ENCODE measurements at regions not wholly inside any gene's neighbourhood (a gene's known extent, or its start where the extent isn't known, plus 50 kb on each side); places are given as distances from the start of the nearest gene placed in this dataset.
A peak's percentile ranks its signal among the peaks of the same experiment; 100 is the strongest.

DNA sequence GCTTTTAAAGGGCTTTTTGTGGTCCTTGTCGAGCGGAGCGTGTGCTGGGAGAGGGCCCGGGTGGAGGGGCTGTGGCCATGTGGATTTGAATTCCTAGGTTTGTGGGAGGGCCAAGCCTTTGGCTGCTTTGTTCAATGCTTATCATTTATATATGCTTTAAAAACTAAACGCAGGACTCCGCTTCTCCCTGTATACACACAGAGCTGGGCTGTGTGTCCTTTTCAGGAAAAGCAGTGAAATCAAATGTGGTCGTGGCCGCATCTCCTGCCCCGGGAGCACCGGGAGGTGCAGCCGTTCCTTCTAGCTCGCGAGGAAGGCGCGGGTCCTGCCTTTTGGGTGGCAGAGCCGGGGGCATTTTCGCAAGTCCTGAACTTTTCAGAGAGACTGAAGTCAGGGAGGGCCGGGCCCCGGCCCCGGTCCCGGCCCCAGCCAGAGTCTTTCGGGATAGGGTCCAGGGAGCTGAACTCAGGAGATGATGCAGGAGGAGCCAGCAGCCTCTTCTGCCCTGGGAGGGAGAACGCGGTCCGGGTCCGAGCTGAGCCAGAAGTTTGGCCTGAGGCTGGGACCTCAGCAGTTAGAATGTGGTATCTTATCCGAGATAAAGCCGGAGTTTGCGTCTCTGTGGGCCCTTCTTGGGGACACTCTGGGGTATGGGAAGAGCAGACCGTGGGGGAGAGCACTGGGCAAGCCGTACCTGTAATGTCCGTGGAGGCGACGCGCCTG is 158.8 kb downstream of the C9orf152 start:
- H3K4me1 ChIP-seq (ENCODE audit: control insufficient read depth, insufficient read depth, low read length): peaks cover 3% of the 10 kb centered on the region
- H3K36me3 ChIP-seq (ENCODE audit: control insufficient read depth, insufficient read depth, low read length): no peaks in the 10 kb centered on the region
- no peak overlapping the region for H3K27ac ChIP-seq (ENCODE audit: insufficient read depth, low read depth, low read length, poor library complexity, severe bottlenecking)
- H3K27me3 ChIP-seq (ENCODE audit: control insufficient read depth, insufficient read depth, low read length, poor library complexity, severe bottlenecking): peaks cover 18% of the 10 kb centered on the region
- 1% methylated on average over 35 of the region's 35 CpGs for WGBS, 2 experiments
- H3K4me3 ChIP-seq (ENCODE audit: insufficient read depth, low read depth, low read length): peak overlapping the region; percentile 65
- H3K9me3 ChIP-seq (ENCODE audit: control insufficient read depth, low read length): no peaks in the 10 kb centered on the region

DNA sequence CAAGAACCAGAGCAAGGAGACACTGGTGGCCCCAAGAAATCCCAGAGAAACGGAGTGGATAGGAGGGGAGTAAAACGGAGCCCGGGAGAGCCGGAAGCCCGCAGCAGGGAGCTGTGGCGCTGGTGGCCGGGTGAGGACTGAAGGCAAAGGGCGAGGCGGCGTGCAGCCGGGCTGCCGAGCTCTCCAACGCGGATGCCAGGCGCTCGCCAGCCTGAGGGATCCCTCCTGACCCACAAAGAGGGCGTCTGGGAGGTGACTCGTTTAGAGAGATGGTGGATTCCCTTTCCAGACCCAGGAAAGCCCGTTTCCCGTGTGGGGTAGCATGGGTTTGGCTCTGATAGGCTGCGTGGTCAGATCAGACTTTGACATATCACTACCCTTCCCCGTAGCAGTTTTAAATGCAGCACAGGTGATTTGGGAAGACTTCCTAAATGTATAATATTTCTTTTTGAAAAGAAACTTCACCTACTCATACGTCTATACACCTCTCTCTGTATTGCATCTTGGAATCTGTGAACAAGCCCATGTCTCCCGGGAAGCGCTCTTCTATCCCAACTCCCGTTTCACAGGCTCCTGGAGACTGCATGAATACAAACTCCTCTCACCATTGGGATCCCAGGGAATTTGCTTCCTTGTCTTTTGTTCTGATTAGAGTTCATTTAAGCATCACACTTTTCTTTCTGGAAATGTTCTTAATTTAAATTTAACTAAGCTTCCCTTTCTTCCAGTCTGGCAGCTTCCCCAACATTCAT is 158.1 kb downstream of the C9orf152 start:
- H3K27me3 ChIP-seq (ENCODE audit: control insufficient read depth, insufficient read depth, low read length, poor library complexity, severe bottlenecking): peaks cover 18% of the 10 kb centered on the region
- WGBS, 2 experiments: 0 to 1% methylated on average over 25 of the region's 26 CpGs
- peaks cover 3% of the 10 kb centered on the region for H3K4me1 ChIP-seq (ENCODE audit: control insufficient read depth, insufficient read depth, low read length)
- peak overlapping the region; percentile 65 for H3K4me3 ChIP-seq (ENCODE audit: insufficient read depth, low read depth, low read length)
- H3K36me3 ChIP-seq (ENCODE audit: control insufficient read depth, insufficient read depth, low read length): no peaks in the 10 kb centered on the region
- H3K27ac ChIP-seq (ENCODE audit: insufficient read depth, low read depth, low read length, poor library complexity, severe bottlenecking): no peak overlapping the region
- H3K9me3 ChIP-seq (ENCODE audit: control insufficient read depth, low read length): no peaks in the 10 kb centered on the region

DNA sequence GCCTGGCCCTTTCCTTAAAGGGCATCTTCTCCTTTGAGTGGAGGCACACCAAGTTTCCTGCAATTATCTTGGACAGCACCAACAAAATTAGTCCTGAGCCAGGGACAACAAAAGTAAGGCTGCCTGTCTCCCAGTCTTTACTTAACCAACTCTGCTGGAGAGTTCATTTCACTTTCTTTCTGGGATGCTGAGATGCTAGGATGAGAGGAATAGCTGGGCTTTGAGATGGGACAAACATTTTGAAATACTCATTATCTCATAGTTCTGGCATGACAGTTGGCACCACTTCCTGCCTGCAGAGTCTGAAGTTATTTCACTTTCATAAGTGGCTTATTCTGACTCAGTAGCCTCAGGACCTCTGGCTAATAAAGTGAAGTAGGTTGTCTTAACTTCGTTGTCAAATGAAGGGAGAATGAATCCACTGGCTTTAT is 157.0 kb downstream of the C9orf152 start:
- H3K4me3 ChIP-seq (ENCODE audit: insufficient read depth, low read depth, low read length): no peak overlapping the region
- H3K27ac ChIP-seq (ENCODE audit: insufficient read depth, low read depth, low read length, poor library complexity, severe bottlenecking): no peak overlapping the region
- WGBS, 2 experiments: 67 to 86% methylated on average over 1 of the region's 1 CpG
- peaks cover 3% of the 10 kb centered on the region for H3K4me1 ChIP-seq (ENCODE audit: control insufficient read depth, insufficient read depth, low read length)
- no peaks in the 10 kb centered on the region for H3K36me3 ChIP-seq (ENCODE audit: control insufficient read depth, insufficient read depth, low read length)
- H3K27me3 ChIP-seq (ENCODE audit: control insufficient read depth, insufficient read depth, low read length, poor library complexity, severe bottlenecking): peaks cover 18% of the 10 kb centered on the region
- no peaks in the 10 kb centered on the region for H3K9me3 ChIP-seq (ENCODE audit: control insufficient read depth, low read length)

DNA sequence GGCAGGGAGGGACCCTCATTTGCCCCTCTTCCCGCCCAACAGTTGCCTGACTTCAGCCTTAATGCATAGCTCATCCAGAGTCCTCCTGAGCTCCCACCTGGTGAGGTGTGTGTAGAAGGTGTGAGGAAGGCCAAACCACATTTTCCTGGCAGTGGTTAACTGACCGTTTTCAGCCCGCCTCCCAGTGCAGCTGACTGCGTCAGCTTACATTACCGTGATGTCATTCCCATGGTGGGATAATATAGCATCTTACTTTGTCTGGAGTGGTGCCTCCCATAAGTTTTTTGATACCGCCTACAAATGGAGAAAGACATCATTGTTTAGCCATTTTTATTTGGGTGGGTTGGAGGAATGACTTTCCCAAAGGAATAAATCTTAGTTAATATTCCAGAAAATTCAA is 151.9 kb downstream of the C9orf152 start:
- no peaks in the 10 kb centered on the region for H3K36me3 ChIP-seq (ENCODE audit: control insufficient read depth, insufficient read depth, low read length)

DNA sequence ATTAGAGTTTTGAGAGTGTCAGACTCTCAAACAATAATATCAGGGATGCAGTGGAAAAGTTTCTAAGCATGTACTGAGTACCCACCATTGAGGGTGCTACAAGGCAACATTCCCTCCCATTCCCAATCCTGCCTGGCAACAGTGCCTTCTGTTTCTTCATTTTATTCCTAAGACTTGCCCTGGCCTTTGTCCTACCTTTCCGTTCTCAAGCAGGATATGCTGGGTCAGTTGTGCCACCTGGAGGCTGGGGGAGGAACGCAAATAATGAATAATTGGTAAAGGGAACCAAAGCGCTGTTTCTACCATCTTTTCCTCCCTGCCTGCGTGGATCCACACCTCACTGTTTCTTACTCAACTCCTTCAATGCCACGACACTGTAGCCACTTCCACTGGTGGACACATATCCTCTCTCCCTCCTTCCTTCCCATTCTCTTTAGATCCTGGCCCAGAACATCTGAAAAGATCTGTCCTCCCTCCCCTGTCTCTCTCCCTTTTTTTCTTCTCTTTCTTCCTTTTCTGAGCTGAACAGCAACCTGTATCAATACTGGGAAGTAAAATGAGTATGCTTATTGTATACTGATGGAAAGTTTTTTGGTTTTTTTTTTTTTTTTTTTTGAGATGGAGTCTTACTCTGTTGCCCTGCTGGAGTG is 149.5 kb downstream of the C9orf152 start:
- H3K36me3 ChIP-seq (ENCODE audit: control insufficient read depth, insufficient read depth, low read length): no peaks in the 10 kb centered on the region
- WGBS, 2 experiments: 41 to 42% methylated on average over 5 of the region's 5 CpGs
- no peaks in the 10 kb centered on the region for H3K9me3 ChIP-seq (ENCODE audit: control insufficient read depth, low read length)
- H3K4me3 ChIP-seq (ENCODE audit: insufficient read depth, low read depth, low read length): no peak overlapping the region
- H3K27me3 ChIP-seq (ENCODE audit: control insufficient read depth, insufficient read depth, low read length, poor library complexity, severe bottlenecking): no peaks in the 10 kb centered on the region
- no peak overlapping the region for H3K27ac ChIP-seq (ENCODE audit: insufficient read depth, low read depth, low read length, poor library complexity, severe bottlenecking)
- no peaks in the 10 kb centered on the region for H3K4me1 ChIP-seq (ENCODE audit: control insufficient read depth, insufficient read depth, low read length)

More for the DNA sequence above, 151.9 kb downstream of the C9orf152 start:
- Histone ChIP-seq H3K27me3 (ENCODE audit: control insufficient read depth, insufficient read depth, low read length, poor library complexity, severe bottlenecking) (no peaks in the 10 kb centered on the region), H3K27ac (ENCODE audit: insufficient read depth, low read depth, low read length, poor library complexity, severe bottlenecking) (no peak overlapping the region), H3K4me1 (ENCODE audit: control insufficient read depth, insufficient read depth, low read length) (no peaks in the 10 kb centered on the region), H3K4me3 (ENCODE audit: insufficient read depth, low read depth, low read length) (no peak overlapping the region), H3K9me3 (ENCODE audit: control insufficient read depth, low read length) (no peaks in the 10 kb centered on the region)
- 92 to 93% methylated on average over 6 of the region's 6 CpGs for WGBS, 2 experiments

- Histone ChIP-seq H3K4me1 (ENCODE audit: control insufficient read depth, insufficient read depth, low read length) (no peaks in the 10 kb centered on the region), H3K27me3 (ENCODE audit: control insufficient read depth, insufficient read depth, low read length, poor library complexity, severe bottlenecking) (no peaks in the 10 kb centered on the region), H3K27ac (ENCODE audit: insufficient read depth, low read depth, low read length, poor library complexity, severe bottlenecking) (no peak overlapping the region), H3K4me3 (ENCODE audit: insufficient read depth, low read depth, low read length) (no peak overlapping the region), H3K36me3 (ENCODE audit: control insufficient read depth, insufficient read depth, low read length) (no peaks in the 10 kb centered on the region), H3K9me3 (ENCODE audit: control insufficient read depth, low read length) (no peaks in the 10 kb centered on the region)
- 100% methylated on average over 1 of the region's 1 CpG for WGBS, 2 experiments
Measured at GRCh38 chr9:110059461-110059860, 148.5 kb downstream of the C9orf152 start.

DNA sequence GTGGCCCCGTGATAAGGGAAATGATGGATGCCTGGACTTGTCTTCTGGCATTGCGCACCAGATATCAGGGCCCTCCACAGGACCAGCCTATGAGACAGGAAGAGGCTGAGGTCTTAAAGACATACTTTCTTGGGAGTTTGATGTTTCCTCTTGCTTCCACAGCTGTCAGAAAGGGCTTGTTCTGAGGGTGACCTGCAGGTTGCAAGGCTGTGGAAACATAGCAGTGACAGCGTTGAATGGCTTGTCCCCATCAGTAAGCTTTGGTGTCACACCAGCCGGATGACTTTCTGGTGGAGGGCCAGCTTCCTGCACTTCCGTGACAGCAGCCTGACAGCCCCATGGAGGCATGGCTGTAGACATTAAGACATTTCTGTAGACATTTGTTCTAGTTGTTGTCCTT is 143.2 kb downstream of the C9orf152 start:
- Histone ChIP-seq H3K9me3 (ENCODE audit: control insufficient read depth, low read length) (no peaks in the 10 kb centered on the region), H3K4me1 (ENCODE audit: control insufficient read depth, insufficient read depth, low read length) (no peaks in the 10 kb centered on the region), H3K27me3 (ENCODE audit: control insufficient read depth, insufficient read depth, low read length, poor library complexity, severe bottlenecking) (no peaks in the 10 kb centered on the region), H3K36me3 (ENCODE audit: control insufficient read depth, insufficient read depth, low read length) (no peaks in the 10 kb centered on the region), H3K27ac (ENCODE audit: insufficient read depth, low read depth, low read length, poor library complexity, severe bottlenecking) (no peak overlapping the region), H3K4me3 (ENCODE audit: insufficient read depth, low read depth, low read length) (no peak overlapping the region)
- WGBS, 2 experiments: 96 to 98% methylated on average over 5 of the region's 5 CpGs

- Histone ChIP-seq H3K4me1 (ENCODE audit: control insufficient read depth, insufficient read depth, low read length) (no peaks in the 10 kb centered on the region), H3K4me3 (ENCODE audit: insufficient read depth, low read depth, low read length) (no peak overlapping the region), H3K9me3 (ENCODE audit: control insufficient read depth, low read length) (no peaks in the 10 kb centered on the region), H3K27me3 (ENCODE audit: control insufficient read depth, insufficient read depth, low read length, poor library complexity, severe bottlenecking) (no peaks in the 10 kb centered on the region), H3K27ac (ENCODE audit: insufficient read depth, low read depth, low read length, poor library complexity, severe bottlenecking) (no peak overlapping the region), H3K36me3 (ENCODE audit: control insufficient read depth, insufficient read depth, low read length) (no peaks in the 10 kb centered on the region)
- WGBS, 2 experiments: 90 to 100% methylated on average over 2 of the region's 2 CpGs
Measured at GRCh38 chr9:110065532-110065931, 142.4 kb downstream of the C9orf152 start.

DNA sequence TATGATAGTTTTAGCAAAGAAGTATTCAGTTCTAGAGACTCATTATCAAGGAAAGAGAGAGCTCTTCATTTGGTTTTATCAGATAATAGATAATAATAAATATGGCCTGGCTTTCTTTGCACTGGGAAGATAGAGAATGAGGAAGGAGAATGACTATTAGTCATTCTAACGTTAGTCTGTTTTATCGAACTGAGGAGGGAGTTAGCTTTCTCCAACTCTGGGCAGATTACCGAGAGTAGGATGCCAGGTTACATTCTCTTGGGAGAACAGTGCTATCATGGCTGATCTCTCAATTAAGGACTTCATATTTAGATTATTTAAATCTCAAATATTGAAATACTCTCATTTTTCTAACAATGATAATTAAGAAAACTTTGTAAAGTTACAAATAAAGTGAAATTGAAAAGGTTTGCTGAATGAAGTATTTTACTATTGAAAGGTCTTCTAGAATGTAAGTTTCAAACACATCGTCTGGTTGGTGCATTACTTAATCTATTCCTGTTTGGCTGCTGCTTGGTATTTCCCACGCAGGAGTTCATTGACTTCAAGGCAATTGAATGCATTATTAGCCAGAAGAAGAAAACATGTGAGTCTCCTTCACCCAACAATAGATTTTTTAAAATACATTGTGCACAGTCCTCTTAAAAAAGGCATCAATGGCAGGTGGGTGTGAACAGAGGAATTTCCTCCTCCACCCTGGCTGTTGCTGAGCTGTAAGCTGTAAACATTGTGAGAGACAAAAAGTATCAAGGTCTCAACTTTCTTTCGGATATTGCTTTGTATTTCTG is 140.8 kb downstream of the C9orf152 start:
- Histone ChIP-seq H3K4me1 (ENCODE audit: control insufficient read depth, insufficient read depth, low read length) (no peaks in the 10 kb centered on the region), H3K36me3 (ENCODE audit: control insufficient read depth, insufficient read depth, low read length) (no peaks in the 10 kb centered on the region), H3K27ac (ENCODE audit: insufficient read depth, low read depth, low read length, poor library complexity, severe bottlenecking) (no peak overlapping the region), H3K4me3 (ENCODE audit: insufficient read depth, low read depth, low read length) (no peak overlapping the region), H3K9me3 (ENCODE audit: control insufficient read depth, low read length) (no peaks in the 10 kb centered on the region), H3K27me3 (ENCODE audit: control insufficient read depth, insufficient read depth, low read length, poor library complexity, severe bottlenecking) (no peaks in the 10 kb centered on the region)
- 83 to 85% methylated on average over 6 of the region's 6 CpGs for WGBS, 2 experiments

DNA sequence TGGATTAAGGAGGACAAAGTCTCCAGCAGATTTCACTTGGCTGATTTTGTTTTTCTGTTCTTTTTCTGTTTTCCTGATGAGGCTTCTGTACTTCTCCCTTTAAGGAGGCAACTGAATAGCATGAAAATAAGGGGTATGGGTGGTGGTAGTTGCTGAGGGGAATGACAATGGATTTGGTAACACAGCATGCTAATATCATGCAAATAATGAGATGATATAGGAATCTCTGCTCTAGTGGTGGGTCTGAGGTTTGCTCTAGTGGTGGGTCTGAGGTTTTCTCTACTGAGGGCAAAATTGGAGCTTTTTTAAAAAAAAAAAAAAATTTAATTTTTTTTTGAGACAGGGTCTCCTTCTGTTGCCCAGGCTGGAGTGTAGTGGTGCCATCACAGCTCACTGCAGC is 139.7 kb downstream of the C9orf152 start:
- no peaks in the 10 kb centered on the region for H3K4me1 ChIP-seq (ENCODE audit: control insufficient read depth, insufficient read depth, low read length)
- H3K36me3 ChIP-seq (ENCODE audit: control insufficient read depth, insufficient read depth, low read length): no peaks in the 10 kb centered on the region
- no peaks in the 10 kb centered on the region for H3K27me3 ChIP-seq (ENCODE audit: control insufficient read depth, insufficient read depth, low read length, poor library complexity, severe bottlenecking)
- no peaks in the 10 kb centered on the region for H3K9me3 ChIP-seq (ENCODE audit: control insufficient read depth, low read length)
- H3K27ac ChIP-seq (ENCODE audit: insufficient read depth, low read depth, low read length, poor library complexity, severe bottlenecking): no peak overlapping the region
- H3K4me3 ChIP-seq (ENCODE audit: insufficient read depth, low read depth, low read length): no peak overlapping the region

All from ectodermal cell (in vitro differentiated cells).